Subcutaneous abdominal adipose tissue (tissue), 5 donors: ENCODE measurements at regions not wholly inside any gene's neighbourhood (a gene's known extent, or its start where the extent isn't known, plus 50 kb on each side); places are given as distances from the start of the nearest gene placed in this dataset.
"Not testable (repeated sequence)": the region's sequence is repeated elsewhere in the genome, so short reads cannot be mapped to it uniquely, and the experiment has no call there.

ENCODE experiments used
- H3K27ac ChIP-seq: one replicate; pipeline ENCODE4 v1.7.0; 2013; ENCODE audit warnings: low read depth, mild to moderate bottlenecking, inconsistent platforms, low read length, moderate library complexity
- H3K27me3 ChIP-seq, 5 donors: one replicate each; pipeline ENCODE4 v1.7.0; 2013; ENCODE audit warnings: low read length in 5 of 5, inconsistent platforms in 1 of 5; ENCODE audit not compliant: control insufficient read depth in 5 of 5, insufficient read depth in 4 of 5
- H3K36me3 ChIP-seq, 5 donors: one replicate each; pipeline ENCODE4 v1.7.0; 2013; ENCODE audit warnings: low read length in 5 of 5; ENCODE audit not compliant: control insufficient read depth in 5 of 5, insufficient read depth in 5 of 5
- H3K4me1 ChIP-seq, 5 donors: one replicate each; pipeline ENCODE4 v1.7.0; 2013; ENCODE audit warnings: low read length in 5 of 5, mild to moderate bottlenecking in 3 of 5, moderate library complexity in 1 of 5; ENCODE audit not compliant: control insufficient read depth in 5 of 5, insufficient read depth in 5 of 5
- H3K4me3 ChIP-seq, 5 donors: one replicate each; pipeline ENCODE4 v1.7.0; 2013; ENCODE audit warnings: low read length in 5 of 5, low read depth in 1 of 5
- H3K9ac ChIP-seq, 5 donors: one replicate each; pipeline ENCODE4 v1.7.0; 2013; ENCODE audit warnings: low read length in 5 of 5, mild to moderate bottlenecking in 4 of 5, moderate library complexity in 3 of 5
- H3K9me3 ChIP-seq, 5 donors: one replicate each; pipeline ENCODE4 v1.7.0; 2013; ENCODE audit warnings: low read length in 5 of 5; ENCODE audit not compliant: control insufficient read depth in 5 of 5
- donor health status: healthy.
- donor health status: healthy.
- donor health status: healthy.
- donor health status: healthy.
- donor health status: healthy.

DNA sequence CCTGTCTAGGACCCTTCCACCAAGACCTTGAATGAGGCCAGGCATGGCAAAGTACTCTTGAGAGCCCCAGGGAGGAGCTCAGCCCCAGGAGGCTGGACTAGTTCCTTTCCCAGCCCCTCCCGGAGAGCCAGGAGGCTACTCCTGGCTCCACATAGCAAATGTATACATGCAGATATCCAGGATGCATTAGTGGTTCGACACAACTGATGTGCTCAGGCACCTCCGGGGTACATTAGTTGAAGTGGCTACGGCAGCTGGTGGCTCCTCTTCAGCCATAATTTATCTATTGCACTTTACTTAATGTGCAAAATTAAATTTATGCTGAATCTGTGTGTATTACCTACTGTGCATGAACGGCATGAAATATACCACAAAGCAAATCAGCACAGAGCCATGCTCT lies 182.8 kb upstream of the MEIS1 start:
- Histone ChIP-seq H3K27me3 (no peaks in the 10 kb centered on the region), H3K9me3 (no peaks in the 10 kb centered on the region), H3K4me3 (no peak overlapping the region), H3K36me3 (no peaks in the 10 kb centered on the region), H3K27ac (no peak overlapping the region), H3K9ac (no peak overlapping the region), H3K4me1 (no peaks in the 10 kb centered on the region)

DNA sequence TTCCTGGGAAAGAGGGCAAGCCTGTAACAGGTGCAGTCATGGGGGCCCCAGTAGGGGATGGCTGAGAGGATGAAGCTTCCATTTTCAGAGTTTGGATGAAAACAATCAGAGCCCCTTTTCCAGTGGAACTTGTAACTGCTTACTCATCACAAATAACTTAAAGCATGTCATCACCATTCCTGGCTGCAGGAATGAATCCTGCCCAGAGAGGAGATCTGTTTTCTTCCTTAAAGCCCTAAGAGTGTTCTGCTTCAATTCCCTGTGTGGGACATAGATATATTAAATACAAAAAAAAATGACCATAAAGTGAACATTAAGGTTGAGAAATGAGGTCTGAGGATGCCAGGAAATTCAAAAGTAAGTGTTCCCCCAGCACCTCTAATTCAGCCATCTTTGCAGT lies 183.4 kb upstream of the MEIS1 start:
- Histone ChIP-seq H3K9ac (no peak overlapping the region), H3K4me1 (no peaks in the 10 kb centered on the region), H3K9me3 (no peaks in the 10 kb centered on the region), H3K36me3 (no peaks in the 10 kb centered on the region), H3K27me3 (no peaks in the 10 kb centered on the region), H3K27ac (no peak overlapping the region), H3K4me3 (no peak overlapping the region)

DNA sequence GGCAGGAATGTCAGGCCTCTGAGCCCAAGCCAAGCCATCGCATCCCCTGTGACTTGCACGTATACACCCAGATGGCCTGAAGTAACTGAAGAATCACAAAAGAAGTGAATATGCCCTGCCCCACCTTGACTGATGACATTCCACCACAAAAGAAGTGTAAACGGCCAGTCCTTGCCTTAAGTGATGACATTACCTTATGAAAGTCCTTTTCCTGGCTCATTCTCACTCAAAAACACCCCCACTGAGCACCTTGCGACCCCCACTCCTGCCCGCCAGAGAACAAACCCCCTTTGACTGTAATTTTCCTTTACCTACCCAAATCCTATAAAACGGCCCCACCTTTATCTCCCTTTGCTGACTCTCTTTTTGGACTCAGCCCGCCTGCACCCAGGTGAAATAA lies 185.8 kb upstream of the MEIS1 start:
- H3K36me3 ChIP-seq, H3K4me1 ChIP-seq, H3K9ac ChIP-seq, H3K27me3 ChIP-seq, H3K4me3 ChIP-seq, H3K27ac ChIP-seq, H3K9me3 ChIP-seq: not testable (repeated sequence)

DNA sequence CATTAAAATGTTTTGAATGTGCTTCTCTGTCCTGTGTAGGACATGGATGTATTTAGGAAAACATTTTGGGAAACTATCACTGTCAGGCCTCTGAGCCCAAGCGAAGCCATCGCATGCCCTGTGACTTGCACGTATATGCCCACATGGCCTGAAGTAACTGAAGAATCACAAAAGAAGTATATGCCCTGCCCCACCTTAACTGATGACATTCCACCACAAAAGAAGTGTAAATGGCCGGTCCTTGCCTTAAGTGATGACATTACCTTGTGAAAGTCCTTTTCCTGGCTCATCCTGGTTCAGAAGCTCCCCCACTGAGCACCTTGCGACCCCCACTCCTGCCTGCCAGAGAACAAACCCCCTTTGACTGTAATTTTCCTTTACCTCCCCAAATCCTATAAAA lies 191.1 kb upstream of the MEIS1 start:
- H3K36me3 ChIP-seq, H3K27ac ChIP-seq, H3K9me3 ChIP-seq, H3K27me3 ChIP-seq, H3K9ac ChIP-seq, H3K4me3 ChIP-seq: not testable (repeated sequence)
- peaks cover 7 to 35% (median 33%) of the 10 kb centered on the region in 5 donors for H3K4me1 ChIP-seq

DNA sequence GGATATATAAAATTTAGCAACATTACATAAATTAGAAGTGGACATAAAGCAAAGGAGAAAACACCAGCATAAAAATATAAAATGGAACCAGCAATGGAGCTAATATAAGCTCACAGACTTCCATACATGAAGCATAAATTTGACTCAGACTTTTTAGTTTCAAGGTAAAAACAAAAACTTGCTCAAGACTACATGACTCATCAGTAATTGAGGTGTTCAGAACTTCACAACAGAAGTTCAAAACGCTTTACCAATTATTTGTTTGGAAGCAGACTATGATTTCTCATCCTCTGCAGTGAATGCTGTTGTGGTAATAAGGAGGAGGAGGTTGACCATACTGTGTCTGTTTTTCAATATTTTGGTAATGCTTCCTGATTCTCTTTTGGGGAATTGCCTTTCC lies 192.0 kb upstream of the MEIS1 start:
- H3K27me3 ChIP-seq, H3K4me3 ChIP-seq, H3K36me3 ChIP-seq, H3K27ac ChIP-seq, H3K9me3 ChIP-seq, H3K9ac ChIP-seq: not testable (repeated sequence)
- peaks cover 7 to 35% (median 33%) of the 10 kb centered on the region in 5 donors for H3K4me1 ChIP-seq

DNA sequence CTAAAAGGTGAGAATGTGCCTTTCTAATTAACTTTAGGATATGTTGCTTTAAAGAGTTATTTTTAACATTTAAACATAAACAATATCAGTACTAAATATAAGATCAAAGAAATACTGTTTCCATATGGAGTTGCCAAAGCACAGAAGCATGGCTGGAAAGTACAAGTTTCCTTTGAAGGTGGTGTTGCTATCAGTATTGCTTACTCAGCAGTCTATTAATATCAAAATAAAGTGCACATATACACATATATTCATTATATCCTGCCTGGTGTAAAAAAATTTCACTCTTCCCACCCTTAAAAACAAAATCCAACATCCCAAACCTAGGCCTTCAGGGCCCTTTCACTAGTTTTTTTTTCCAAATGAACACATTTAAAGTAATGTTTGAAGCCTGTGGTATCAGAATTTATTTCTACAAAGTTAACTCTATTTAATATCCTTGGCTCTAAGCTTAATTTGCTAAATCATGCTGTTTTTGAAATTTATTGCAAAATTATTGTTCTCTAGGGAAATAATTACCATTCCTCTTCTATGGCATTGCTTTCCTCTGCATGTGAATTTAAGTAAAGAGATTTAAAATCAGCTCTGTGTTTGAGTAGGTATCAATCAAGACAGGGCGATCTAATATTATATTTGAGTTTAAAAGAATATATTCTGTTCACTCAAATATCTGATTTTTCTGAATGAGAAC lies 192.7 kb upstream of the MEIS1 start:
- Histone ChIP-seq H3K9me3 (no peaks in the 10 kb centered on the region), H3K9ac (no peak overlapping the region), H3K4me3 (no peak overlapping the region), H3K27ac (no peak overlapping the region), H3K4me1 (peaks cover 7 to 35% (median 33%) of the 10 kb centered on the region in 5 donors), H3K27me3 (no peaks in the 10 kb centered on the region), H3K36me3 (no peaks in the 10 kb centered on the region)

DNA sequence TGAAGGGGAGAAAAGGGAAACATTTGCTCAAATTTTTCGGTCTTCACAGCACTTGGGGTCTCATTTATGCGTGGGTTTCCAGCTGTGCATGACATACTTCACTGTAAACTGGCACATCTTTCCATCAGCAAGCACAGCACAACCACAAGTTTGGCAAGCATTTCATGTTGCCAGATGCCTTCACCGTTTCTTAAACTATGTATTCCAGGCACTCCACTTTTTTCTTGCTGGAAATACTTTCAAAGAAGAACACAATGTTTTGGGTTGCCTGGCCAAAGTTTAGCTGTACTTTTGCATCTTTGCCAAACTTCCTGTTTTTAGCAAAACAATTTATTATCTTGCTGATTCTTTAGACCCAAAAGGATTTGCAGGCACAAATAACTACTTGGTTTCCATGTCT lies 194.6 kb upstream of the MEIS1 start:
- H3K36me3 ChIP-seq, result no peaks in the 10 kb centered on the region
- no peaks in the 10 kb centered on the region for H3K27me3 ChIP-seq
- peaks cover 7 to 45% (median 45%) of the 10 kb centered on the region in 5 donors for H3K4me1 ChIP-seq
- H3K27ac ChIP-seq, result no peak overlapping the region
- no peaks in the 10 kb centered on the region for H3K9me3 ChIP-seq
- H3K4me3 ChIP-seq, result peak overlapping the region in 1 of 5 donors; percentile 5
- no peak overlapping the region for H3K9ac ChIP-seq

DNA sequence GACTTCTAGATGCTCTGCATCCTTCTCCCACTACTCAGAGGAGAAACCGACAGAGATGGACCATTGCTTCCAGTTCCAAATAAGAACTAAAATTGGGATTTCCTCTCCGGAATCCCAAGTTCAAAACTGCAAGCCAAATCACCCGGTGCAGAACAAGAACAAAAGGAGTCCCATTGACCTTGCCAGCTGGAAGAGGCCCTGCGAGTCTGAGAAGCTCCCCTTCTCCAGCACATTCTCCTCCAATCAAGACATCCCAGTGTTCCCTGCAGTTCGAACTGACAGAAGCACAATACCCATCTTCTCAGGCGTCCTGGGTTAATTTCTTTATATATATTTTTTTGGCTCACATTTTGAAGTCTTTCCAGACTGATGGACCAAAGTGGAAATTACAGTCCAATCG lies 195.3 kb upstream of the MEIS1 start:
- Histone ChIP-seq H3K4me3 (no peak overlapping the region), H3K27ac (no peak overlapping the region), H3K36me3 (no peaks in the 10 kb centered on the region), H3K4me1 (peaks cover 7 to 46% (median 45%) of the 10 kb centered on the region in 5 donors), H3K9ac (no peak overlapping the region), H3K9me3 (no peaks in the 10 kb centered on the region), H3K27me3 (no peaks in the 10 kb centered on the region)

DNA sequence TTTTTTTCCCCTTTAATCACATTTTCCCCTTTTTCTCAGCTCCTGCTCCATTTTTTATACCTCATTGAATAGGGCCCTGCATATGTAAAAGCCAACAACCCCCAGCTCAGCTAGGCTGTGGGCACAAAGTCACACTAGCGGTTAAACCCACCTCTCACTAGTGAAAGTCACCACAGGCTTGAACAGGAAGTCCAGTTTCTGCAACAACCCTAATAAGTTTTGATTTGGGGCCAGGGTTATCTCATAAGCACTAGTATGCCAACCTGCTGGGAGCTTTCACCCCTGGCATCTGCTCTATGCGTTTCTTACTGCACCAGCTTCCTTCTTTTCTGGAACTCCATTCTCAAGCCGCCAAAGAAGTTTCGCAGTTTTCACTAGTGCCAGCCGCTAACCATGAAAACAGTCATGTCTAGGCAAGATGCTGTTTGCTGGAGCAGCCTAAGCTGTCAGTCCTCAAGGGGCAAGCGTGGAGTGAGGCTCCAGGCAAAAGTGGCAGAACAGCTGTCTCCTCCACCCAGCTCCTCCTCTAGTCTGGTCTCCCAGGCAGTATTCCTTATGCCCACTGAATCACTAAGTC lies 197.0 kb upstream of the MEIS1 start:
- Histone ChIP-seq H3K36me3 (no peaks in the 10 kb centered on the region), H3K9ac (no peak overlapping the region), H3K4me1 (peaks cover 7 to 46% (median 44%) of the 10 kb centered on the region in 5 donors), H3K27me3 (no peaks in the 10 kb centered on the region), H3K9me3 (no peaks in the 10 kb centered on the region), H3K4me3 (no peak overlapping the region), H3K27ac (no peak overlapping the region)

DNA sequence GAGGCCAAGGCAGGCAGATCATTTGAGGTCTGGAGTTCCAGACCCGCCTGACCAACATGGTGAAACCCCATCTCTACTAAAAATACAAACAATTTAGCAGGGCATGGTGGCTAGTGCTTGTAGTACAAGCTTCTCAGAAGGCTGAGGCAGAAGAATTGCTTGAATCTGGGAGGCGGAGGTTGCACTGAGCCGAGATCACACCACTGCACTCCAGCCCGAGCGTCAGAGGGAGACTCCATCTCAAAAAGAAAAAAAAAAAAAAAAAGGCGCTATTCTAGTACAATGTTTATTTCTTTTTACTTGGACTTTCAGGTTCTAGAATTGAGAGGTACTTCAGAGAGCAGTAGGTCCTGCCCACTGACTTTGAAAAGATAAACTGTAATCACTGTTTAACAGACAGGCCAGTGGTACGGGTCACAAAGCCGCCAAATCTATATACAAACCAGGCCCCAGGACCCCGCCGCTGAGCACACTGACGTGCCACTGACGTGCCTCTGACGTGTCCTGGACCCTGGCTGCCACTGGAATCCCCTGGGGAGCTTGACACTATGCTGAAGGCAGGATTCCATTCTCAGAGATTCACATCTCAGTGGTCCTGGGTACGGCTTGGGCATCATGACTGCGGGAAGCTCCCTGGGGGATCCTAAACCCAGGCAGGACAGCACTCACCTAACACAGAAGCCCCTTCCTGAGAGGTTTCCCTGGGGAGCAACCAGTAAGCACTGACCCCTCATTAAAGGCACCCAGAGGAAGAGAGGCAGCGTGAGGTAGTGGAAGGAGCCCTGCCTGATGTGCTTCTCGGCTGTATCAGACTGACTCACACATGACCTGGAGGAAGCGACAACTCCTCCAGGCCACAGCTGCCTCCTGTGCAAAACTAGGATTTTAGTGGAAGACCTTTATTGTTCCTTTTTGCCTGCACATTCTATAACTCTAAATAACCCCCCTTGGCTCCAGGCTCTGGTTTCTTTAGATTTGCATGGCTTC lies 197.8 kb upstream of the MEIS1 start:
- Histone ChIP-seq H3K27me3 (no peaks in the 10 kb centered on the region), H3K36me3 (no peaks in the 10 kb centered on the region), H3K9me3 (no peaks in the 10 kb centered on the region), H3K4me1 (peaks cover 7 to 40% (median 36%) of the 10 kb centered on the region in 5 donors), H3K4me3 (no peak overlapping the region), H3K27ac (no peak overlapping the region), H3K9ac (no peak overlapping the region)
